LHCN-M2 (cell line): ENCODE measurements at regions not wholly inside any gene's neighbourhood (a gene's known extent, or its start where the extent isn't known, plus 50 kb on each side); places are given as distances from the start of the nearest gene placed in this dataset.

Experiments used
- DNase-seq: peaks from one replicate; pipeline ENCODE4 v3.0.0-alpha.2; 2012; ENCODE audit warnings: low read depth

GRCh38 chr9:120009856-120010255 lies 570.1 kb downstream of the CDK5RAP2 start:
- no peak for DNase-seq

GRCh38 chr9:120001536-120001935 lies 578.4 kb downstream of the CDK5RAP2 start:
- no peak for DNase-seq

- no peak for DNase-seq
These were observed 581.4 kb downstream of the CDK5RAP2 start for GRCh38 chr9:119998614-119999013.

- DNase-seq: no peak
These were observed 588.2 kb downstream of the CDK5RAP2 start for GRCh38 chr9:119991797-119992196.

- no peak for DNase-seq
These were observed 593.3 kb downstream of the CDK5RAP2 start for GRCh38 chr9:119986713-119987112.

GRCh38 chr9:119986205-119986604 lies 593.8 kb downstream of the CDK5RAP2 start:
- no peak for DNase-seq

GRCh38 chr9:119974026-119974425 lies 604.8 kb upstream of the BRINP1 start:
- no peak for DNase-seq

GRCh38 chr9:119968836-119969707 lies 599.8 kb upstream of the BRINP1 start:
- peak; percentile 52 for DNase-seq

GRCh38 chr9:119967867-119968535 lies 598.8 kb upstream of the BRINP1 start:
- peak; percentile 8 for DNase-seq

GRCh38 chr9:119963798-119964372 lies 594.6 kb upstream of the BRINP1 start:
- DNase-seq: peak; percentile 86

GRCh38 chr9:119963258-119963797 lies 594.1 kb upstream of the BRINP1 start:
- DNase-seq: peak; percentile 50

- peak; percentile 5 for DNase-seq
These were observed 592.7 kb upstream of the BRINP1 start for GRCh38 chr9:119961774-119962424.

- no peak for DNase-seq
These were observed 590.8 kb upstream of the BRINP1 start for GRCh38 chr9:119959846-119960545.

- no peak for DNase-seq
These were observed 586.9 kb upstream of the BRINP1 start for GRCh38 chr9:119956111-119956510.

- no peak for DNase-seq
These were observed 586.0 kb upstream of the BRINP1 start for GRCh38 chr9:119955276-119955675.

GRCh38 chr9:119951591-119951990 lies 582.4 kb upstream of the BRINP1 start:
- DNase-seq: no peak

GRCh38 chr9:119951090-119951489 lies 581.9 kb upstream of the BRINP1 start:
- DNase-seq: no peak

- DNase-seq: no peak
These were observed 576.5 kb upstream of the BRINP1 start for GRCh38 chr9:119945686-119946085.

GRCh38 chr9:119941091-119941490 lies 571.9 kb upstream of the BRINP1 start:
- no peak for DNase-seq

- no peak for DNase-seq
These were observed 569.6 kb upstream of the BRINP1 start for GRCh38 chr9:119938871-119939270.

- DNase-seq: no peak
These were observed 565.3 kb upstream of the BRINP1 start for GRCh38 chr9:119934497-119934896.
